ENCODE measurements at regions not wholly inside any gene's neighbourhood (a gene's known extent, or its start where the extent isn't known, plus 50 kb on each side); places are given as distances from the start of the nearest gene placed in this dataset.

GRCh38 chr11:15807827-15808226 is 548.5 kb downstream of the SOX6 start:
- DNase-seq (ENCODE audit: low read depth), result no peak

GRCh38 chr11:15810082-15810481 is 546.3 kb downstream of the SOX6 start:
- no peak for DNase-seq (ENCODE audit: low read depth)

- DNase-seq (ENCODE audit: low read depth), result no peak
Measured at GRCh38 chr11:15810525-15810924, 545.8 kb downstream of the SOX6 start.

GRCh38 chr11:15815246-15816195 is 540.8 kb downstream of the SOX6 start:
- peak; percentile 44 for DNase-seq (ENCODE audit: low read depth)

- DNase-seq (ENCODE audit: low read depth), result peak; percentile 82
Measured at GRCh38 chr11:15816260-15816871, 540.0 kb downstream of the SOX6 start.

- peak; percentile 37 for DNase-seq (ENCODE audit: low read depth)
Measured at GRCh38 chr11:15817001-15817400, 539.3 kb downstream of the SOX6 start.

GRCh38 chr11:15818132-15818842 is 538.1 kb downstream of the SOX6 start:
- no peak for DNase-seq (ENCODE audit: low read depth)

- DNase-seq (ENCODE audit: low read depth), result peak; percentile 37
Measured at GRCh38 chr11:15819679-15820286, 536.6 kb downstream of the SOX6 start.

GRCh38 chr11:15821451-15821850 is 534.9 kb downstream of the SOX6 start:
- DNase-seq (ENCODE audit: low read depth), result no peak

- DNase-seq (ENCODE audit: low read depth), result no peak
Measured at GRCh38 chr11:15824060-15824459, 532.3 kb downstream of the SOX6 start.

- no peak for DNase-seq (ENCODE audit: low read depth)
Measured at GRCh38 chr11:15825976-15826650, 530.2 kb downstream of the SOX6 start.

- DNase-seq (ENCODE audit: low read depth), result no peak
Measured at GRCh38 chr11:15826826-15827225, 529.5 kb downstream of the SOX6 start.

- DNase-seq (ENCODE audit: low read depth), result no peak
Measured at GRCh38 chr11:15828215-15828853, 528.0 kb downstream of the SOX6 start.

- DNase-seq (ENCODE audit: low read depth), result no peak
Measured at GRCh38 chr11:15829312-15829711, 527.0 kb downstream of the SOX6 start.

GRCh38 chr11:15830741-15831428 is 525.5 kb downstream of the SOX6 start:
- no peak for DNase-seq (ENCODE audit: low read depth)

- no peak for DNase-seq (ENCODE audit: low read depth)
Measured at GRCh38 chr11:15835788-15836411, 520.4 kb downstream of the SOX6 start.

- DNase-seq (ENCODE audit: low read depth), result no peak
Measured at GRCh38 chr11:15836795-15837194, 519.6 kb downstream of the SOX6 start.

- DNase-seq (ENCODE audit: low read depth), result no peak
Measured at GRCh38 chr11:15837901-15838489, 518.4 kb downstream of the SOX6 start.

GRCh38 chr11:15839061-15839460 is 517.3 kb downstream of the SOX6 start:
- DNase-seq (ENCODE audit: low read depth), result no peak
